Stimulated activated CD4-positive, alpha-beta T cell treated with anti-CD3 and anti-CD28 coated beads, Interleukin-4, amount 100 ng/mL, for 24 hours (primary cell): ENCODE measurements at regions not wholly inside any gene's neighbourhood (a gene's known extent, or its start where the extent isn't known, plus 50 kb on each side); places are given as distances from the start of the nearest gene placed in this dataset.

Experiments
- DNase-seq: peaks from one replicate; pipeline ENCODE4 v3.0.0-alpha.2; 2020

DNA sequence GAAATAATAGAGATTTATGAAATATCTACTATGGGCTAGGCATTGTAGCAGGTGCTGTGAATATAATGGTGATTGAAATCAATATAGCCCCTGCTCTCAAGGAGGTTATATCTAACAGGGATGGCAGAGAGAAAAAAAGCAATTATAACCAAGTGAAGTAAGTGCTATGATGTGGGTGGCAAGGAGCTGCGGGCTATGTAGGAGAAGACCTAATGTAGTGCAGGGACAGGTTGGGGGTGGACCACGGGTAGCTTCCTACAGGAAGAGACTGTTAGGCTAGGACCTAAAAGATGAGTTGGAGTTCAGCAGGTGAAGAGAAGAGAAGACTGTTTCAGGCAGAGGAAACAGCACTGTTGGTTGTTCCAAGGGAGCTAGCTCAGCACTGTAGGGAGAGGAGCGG is 311.0 kb downstream of the KCNRG start:
- no peak for DNase-seq

DNA sequence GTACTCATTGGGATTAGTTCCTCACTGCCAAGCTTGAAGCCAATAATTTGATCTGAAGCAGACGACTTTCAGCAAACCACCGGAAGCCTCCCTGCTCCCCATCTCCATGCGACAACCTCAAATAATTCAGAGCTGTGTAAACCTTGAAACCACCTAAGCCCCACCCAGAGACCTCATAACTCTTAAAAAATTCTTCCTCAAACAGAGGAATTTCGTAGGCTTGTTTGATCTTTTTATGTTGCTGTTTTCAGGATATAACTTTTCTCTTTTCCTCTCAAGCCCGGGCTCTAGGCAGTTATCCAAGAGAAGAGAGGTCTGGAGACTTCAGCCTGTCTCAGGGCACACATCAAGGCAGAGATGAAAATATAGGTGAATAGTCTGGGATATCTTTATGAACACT is 311.6 kb downstream of the KCNRG start:
- DNase-seq, result no peak

DNA sequence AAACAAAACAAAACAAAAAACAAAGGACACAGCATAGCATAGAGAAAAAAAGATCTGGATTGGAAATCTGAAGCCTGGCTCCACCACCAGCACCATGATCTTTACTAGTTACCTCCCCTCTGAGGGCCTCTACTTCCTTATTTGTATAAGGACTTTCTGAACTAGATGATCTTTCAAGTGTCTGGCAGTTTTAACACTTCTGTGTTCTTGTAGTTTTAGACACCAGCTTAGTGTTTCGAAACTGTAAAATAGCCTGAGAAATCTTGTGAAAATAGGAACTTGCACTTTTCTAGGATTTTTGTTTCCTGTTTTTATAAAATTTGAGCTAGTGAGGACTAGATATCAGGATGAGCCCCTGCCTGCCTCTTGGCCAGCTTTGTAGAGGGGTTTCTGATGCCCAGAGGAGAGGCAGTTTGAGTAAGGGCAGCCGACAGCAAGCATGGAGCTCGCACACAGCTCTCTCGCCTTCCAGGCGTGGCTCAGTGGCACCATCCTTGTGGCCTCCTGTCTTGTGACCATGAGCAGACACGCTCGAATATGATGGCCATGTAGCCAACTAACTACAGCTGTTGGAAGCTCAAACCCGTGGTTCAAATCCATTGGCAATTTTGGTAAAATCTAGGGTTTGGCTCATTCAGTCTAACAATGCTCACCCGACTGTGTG is 319.0 kb downstream of the KCNRG start:
- DNase-seq, result no peak

DNA sequence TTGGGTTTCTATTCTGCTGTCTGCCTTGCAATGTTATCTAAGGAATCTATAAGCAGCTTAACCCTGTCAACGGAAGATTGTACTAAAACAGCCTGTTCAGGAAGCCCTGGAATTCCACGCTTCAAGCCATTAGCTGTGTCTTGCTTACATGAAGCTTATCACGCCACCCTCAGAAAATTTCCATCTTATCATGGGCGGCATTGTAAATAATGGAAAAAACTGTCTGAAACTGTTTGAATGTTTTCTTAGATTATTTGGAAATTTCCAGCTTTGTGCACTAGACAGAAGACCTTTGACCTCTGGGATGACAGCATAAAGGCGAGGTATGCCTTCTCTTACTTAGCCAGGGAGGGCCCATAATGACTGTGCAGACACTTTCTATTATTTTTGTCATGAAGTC is 319.7 kb downstream of the KCNRG start:
- no peak for DNase-seq

DNA sequence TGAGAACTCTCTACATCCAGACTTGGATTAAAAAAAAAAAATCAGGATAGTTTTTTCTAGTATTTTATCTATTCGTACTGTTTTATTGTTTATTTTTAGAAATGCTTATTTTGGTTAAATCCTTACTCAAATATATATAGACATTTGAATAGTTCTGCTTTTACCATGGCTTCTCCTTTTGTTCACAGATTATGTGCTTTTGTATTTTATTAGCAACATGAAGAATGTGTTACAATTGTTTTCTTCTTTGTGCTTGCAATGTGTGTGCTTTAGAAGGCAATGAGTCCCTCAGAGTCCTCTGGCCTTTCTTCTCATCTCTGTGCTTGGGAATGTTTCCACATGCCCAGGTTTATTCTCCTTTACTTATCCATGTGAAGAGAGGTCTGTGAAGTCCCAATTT is 324.0 kb downstream of the KCNRG start:
- DNase-seq, result no peak

DNA sequence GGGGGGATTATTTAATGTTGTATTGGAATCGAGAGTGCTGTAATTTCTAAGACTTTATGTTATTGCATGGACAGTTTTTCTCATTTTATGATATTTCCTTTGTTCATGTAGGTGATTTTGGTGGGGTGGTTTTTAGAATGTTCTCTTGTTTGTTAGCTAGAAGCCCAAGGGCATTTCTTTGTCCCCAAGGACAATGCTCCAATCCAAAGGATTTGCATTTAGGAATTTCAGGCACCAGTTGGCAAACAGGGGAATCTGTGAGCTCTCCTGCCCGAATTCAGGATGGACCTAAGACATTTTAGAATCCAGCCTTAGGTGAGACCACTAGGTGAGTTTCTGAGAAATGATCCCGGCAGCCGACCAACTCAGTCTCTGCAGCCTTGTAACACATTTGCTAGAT is 324.9 kb downstream of the KCNRG start:
- DNase-seq, result no peak

DNA sequence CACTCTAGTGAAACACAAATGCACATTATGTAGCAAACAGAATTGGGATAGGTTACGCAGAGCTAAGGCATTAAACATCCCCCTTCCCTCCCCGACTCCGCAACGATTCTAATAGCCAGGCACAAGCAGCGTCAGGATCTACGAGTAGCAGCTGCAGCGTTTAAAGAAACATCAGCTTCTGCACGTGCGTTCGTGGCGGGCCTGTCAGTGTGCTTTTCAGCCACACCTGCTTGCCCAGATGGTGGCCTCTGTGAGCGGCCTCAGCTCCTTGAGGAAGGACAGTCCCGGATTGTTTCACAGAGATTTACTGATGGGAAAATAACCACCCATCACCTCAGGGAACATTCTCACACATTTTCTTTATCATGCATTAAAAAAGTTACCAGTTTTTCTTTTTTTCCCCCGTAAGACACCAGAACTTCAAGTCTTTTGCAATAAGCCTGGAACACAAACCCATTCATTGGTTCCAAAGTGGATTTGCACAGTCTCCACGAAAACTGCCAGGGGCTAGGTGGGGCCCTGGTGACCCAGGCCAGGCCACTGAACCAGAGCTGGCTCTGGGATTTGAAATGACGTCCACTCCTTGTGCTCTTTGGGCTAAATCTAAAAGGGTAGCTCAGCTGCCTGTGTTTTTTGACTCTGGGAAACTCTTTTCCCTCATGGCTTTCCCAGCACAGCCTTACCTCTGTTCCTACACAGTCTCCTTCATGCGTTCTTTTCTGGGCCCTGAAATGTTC is 325.5 kb downstream of the KCNRG start:
- no peak for DNase-seq

DNA sequence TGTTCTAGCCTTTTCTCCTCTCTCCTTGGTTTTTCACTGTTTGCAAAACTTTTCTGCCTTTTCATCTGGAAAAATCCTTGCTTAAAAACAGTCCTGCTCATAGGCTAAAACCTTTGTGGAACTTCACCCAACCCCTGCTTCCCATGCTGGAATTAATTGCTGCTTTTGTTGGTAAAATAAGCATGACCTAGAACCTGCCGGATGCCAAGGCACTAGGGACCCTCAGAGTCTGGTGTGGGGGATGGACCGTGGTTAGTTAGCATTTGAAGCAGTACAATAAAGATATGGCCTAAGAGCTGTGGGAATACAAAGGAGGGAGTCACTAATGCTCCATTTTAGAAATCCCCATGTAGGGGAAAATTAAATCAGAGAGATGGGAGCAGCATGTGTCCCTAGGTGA is 326.3 kb downstream of the KCNRG start:
- DNase-seq, result no peak

DNA sequence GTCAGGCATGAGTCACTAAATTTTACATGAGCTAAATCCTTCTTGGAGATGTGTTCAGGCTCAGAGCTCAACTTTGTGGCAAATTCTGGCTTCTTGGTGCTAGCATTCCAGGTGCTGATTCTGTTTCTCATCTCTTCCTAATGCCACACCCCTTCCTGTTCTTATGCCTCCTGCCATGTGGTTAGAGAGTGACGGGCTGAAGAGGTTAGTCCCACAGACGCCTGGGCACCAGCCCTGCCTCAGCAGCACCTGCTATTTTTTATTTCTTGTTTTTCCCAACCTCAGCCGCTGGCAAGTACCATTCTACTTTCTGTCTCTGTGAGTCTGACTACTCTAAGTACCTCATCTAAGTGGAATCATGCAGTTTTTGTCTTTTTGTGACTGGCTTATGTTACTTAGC is 329.5 kb downstream of the KCNRG start:
- no peak for DNase-seq

DNA sequence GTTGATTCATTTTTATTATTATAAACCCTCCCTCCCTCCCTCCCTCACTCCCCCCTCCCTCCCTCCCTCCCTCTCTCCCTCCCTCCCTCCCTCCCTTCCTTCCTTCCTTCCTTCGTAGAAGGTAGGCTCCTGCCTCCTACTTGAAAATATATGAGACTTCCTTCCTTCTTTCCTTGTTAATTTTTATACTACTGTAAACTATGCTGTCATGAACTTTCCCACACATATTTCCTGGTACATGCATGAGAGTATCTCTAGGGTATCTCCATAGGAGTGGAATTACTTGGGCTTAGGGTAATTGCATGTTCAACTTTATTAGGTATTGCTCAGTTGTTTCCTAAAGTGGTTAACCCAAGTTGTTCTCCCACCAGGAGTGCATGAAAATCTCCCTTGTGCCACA is 330.6 kb downstream of the KCNRG start:
- no peak for DNase-seq

DNA sequence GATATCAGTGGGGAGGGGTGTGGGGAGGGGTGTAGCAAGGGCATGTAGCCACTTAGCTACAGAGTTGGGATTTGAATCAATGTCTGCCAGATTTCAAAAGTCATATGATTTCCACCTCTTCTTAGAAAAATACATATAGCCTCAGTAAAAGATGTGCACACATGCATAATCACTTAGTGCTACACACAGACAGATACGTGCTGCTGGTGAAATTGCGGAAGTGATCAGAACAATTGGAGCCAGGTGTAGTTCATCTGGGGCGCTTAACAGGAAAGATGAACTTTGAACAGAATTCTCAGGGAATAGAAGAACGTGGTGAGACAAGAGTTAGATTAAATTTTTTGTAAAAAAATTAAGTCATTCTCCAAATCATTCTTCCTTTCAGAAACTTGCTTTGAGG is 333.1 kb downstream of the KCNRG start:
- DNase-seq, result no peak

DNA sequence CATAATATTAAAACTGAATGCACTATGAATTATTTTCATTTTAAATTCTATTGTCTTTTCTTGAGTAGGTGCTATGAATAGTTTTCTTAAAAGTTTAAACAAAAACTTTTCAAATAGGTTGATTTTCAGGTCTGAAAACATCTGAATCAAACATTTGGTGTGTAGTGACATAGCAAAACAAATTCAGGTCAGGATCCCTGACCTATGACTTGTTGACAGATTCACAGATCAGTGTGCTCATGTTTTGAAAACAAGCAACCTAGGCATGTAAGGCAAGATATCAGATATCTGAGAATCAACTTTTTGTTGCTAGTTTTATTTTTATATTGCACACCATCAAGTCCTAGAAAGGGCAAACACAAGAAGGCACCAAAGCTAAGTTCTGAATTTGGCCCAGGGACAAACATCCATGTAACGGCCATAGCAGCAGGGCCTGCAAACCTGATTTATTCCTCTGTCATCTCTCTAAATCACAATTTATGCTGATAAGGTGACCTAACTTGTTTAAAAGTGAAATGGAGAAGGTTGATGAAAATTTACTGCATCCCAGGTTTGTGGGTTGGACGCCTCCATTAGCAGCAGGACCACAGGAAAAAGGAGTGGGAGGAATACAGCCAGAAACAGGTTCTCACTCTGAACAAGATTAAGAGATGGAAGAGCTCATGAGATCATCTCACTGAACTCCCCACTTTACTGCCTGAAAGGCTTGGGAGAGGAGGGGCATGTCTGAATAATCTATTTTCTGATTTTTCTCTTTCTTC is 337.7 kb downstream of the KCNRG start:
- DNase-seq, result no peak

DNA sequence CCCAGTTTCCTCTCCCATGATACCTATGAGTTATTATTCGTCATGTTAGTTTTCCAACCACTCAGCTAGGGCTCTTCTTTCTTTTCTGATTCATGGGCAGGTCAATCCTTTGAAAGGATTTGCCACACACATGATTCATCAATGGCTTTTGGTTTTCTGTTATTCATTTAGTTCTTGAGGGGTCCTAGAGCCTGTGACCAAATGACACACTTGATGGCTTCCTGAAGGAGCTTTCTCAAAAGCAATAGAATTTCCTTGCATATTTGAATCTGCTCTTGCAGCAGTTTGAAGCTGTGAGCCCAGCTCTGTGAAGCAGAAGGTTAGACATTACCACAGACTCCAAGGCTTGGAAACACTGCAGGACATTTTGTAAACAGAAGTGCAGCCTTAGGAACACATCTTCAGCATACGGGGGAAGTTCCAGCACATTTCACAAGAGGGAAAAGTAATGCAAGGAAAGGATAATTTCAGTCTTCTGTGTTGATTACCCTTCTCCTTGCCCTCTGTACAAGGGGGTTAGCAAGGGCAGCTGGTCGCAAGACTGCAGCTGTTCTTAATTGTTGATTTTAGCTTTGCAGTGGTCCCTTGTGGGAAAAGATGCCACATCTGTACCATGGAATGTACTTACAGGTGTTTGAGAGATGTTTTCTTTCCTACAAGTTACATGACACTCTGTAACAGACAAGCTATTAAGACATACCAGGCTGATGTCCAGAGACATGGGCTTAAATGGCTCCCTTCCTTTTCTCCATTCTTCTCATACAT is 338.6 kb downstream of the KCNRG start:
- DNase-seq, result no peak

DNA sequence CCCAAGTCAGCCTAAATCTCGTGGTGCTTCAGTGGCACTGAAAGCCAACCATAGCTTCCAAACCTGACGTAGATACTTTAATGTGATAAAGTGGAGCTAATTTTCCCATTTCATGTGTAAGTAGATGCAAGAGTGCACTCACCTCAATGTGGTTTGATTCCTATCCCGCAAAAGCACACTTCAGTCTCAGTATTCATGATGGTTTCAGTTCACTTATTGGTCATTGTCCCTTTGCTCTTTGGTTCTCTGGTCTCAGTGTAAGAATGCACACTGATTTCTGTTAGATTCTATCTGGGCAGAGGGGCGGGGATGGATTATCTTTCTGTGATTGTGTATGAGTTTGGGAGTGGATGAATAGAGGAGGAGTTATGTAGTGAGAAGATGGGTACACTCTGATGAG is 340.6 kb downstream of the KCNRG start:
- DNase-seq, result no peak

DNA sequence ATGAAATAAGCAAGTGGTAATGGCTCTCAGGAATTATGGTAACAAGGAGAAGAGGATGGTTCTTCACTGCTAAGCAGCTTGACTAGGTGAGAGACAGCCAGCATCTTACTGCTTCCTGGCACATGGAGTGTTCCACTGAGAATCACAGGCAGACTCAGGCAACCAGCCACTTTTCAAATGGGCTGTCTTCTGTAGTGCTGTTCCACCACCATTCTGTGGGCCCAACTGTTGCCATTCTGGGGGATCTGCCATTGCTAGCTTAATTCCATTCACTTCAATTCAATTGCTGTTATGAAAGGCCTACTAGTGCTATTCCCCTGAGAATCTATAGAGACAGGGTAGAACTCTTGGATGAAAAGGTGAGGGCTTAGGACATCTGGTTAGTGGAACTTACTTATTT is 341.9 kb downstream of the KCNRG start:
- DNase-seq, result no peak

DNA sequence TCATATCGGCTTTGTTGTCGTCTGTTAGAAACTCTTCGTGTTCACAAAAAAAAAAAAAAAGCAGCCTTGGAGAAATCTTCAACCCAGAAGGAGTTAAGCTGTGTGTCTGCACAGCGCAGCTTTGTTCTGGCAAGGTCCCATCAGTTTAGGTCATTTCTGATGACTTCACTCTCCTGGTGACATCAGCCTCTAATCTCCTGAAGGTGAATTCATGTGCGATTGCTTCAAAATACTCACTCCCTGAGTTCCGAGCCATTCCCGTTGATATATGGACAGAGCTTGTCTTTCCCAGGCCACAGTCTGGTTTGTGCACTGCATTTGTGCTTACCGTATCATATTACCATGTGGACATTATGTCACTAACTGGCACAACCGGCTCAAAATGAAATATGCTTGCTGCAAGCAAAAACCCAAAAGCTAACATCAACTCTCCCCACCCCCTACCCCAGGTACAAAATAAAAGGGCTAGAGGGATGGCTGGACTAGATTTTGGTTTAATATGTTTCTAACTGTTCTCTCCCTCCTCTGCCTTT is 342.4 kb downstream of the KCNRG start:
- no peak for DNase-seq

DNA sequence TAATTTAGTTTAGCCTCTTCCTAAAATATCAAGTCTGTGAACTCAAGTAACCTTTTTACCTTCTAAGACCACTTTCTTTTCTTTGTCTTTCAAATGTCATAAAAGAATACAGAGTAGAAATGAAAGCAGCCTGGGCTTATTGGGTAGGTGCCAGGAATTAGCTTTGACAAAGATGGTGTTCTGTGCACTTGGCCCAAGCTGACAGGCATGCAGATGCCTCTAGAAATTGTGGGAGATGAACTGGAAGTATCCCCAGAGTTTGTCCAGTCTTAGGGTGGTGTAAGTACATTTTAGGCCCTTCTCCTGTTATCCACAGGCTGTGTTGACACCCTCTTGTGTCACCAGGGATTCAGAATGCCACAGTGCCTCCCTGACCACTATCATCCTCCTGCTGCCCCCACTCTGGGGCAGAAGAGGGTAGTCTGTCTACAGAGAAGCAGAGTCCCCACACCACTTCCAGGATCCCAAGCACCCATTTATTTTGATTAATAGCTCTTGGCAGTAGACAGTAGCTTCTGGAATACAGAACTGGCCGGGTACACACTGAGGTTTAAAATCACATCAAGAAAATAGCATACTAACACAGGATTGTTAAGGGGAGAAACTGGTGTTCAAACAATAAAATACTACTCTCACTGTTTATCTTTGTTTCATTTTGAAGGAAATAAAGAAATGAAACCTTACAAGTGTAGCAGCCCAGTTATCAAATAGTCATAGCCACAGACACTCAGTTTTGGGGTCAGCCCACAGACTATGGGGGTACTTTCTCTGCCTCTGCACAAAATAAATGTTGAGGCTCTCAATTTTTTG is 343.2 kb downstream of the KCNRG start:
- DNase-seq, result no peak

DNA sequence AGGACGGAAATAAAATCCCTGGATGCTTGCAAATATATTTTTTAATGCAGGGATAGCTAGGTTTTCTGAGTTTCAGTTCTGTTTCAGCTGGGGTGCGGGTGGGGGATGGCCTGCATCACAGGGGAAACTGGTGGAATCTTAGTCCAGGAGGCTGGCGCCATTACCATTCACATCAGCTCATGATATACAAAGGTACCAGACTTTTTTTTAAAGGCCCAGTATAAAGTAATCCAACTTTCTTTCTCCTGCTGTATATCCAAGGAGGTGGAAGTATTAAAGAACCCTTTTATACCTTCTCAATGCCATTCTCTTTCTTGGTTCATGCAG is 343.8 kb downstream of the KCNRG start:
- DNase-seq, result no peak

DNA sequence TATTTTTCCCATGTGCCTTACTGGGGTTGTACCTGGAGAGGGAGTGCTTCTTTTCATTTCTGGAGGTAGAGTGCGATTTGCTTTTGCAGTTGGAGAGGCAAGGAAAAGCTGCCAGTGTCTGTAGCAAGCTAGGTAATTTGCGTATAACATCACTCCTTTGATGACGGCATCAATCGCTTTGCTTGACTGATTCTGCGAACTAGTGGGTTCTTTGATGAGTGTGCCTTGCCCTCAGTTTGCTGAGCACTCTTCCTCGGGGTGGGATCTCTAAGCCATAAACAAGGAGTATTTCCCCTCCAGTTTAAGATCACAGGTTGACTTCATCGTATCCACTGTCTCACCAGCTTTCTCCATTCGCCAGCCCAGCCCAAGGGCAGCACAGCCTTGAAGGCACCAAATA is 344.5 kb downstream of the KCNRG start:
- peak; percentile 15 for DNase-seq

DNA sequence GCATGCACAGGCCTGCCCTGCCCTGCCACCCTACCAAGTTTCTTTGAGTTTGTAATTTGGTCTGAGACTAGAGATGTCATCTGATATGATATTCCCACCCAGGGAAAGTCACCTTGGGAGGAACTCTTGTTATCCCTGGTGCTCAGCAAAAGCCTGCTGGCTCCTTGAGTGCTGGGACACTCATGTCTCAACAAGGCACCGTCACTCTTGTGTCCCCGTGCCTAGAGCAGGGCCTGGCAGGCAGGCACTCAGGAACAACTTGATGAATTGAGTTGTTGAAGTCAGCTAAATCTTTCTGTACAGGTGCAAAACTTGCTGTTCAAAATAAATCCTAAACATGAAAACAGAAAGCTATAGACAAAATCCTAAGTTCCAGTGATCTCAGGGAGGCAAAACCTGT is 345.4 kb downstream of the KCNRG start:
- DNase-seq, result no peak

DNA sequence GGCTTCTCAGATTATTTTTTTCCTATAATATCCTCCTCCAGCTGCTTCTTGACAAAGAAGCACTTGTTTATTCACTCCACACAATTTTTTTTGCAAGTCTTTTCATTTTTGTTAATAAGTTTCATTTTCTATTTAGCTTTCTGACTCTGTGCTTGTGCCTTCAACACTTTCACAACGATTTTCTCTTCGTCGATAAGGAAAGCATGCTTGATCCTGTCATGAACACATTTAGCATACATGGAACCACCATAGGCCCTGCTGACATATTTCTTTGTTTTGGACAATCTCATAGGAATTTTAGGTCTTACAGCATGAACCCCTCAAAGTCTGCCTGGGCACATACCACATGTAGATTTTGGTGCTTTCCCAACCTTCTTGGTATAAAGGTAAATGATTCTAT is 346.0 kb downstream of the KCNRG start:
- DNase-seq, result no peak
